OCI-LY7 (cell line): ENCODE measurements at regions not wholly inside any gene's neighbourhood (a gene's known extent, or its start where the extent isn't known, plus 50 kb on each side); places are given as distances from the start of the nearest gene placed in this dataset.

Experiments
- BruUV-seq: library from RNA; stranded (reverse); fragments of 400-500 nt; replicated peaks from 2 replicates; lab custom pipeline; 2021; lab: Mats Ljungman, UMichigan
- CTCF ChIA-PET: fragments of 300-600 bp; sonication (Branson Sonifier 250); formaldehyde crosslinking; loops from one replicate; lab custom pipeline; 2022; ENCODE audit warnings: antibody characterized with exemption; ENCODE audit not compliant: unreplicated experiment; lab: Charles Lee
- POLR2A ChIA-PET: fragments of 300-600 bp; sonication (Branson Sonifier 250); formaldehyde crosslinking; loops from one replicate; lab custom pipeline; 2022; ENCODE audit warnings: antibody characterized with exemption; lab: Charles Lee
- DNase-seq: peaks from one replicate; pipeline ENCODE4 v3.0.0-alpha.2; 2015; ENCODE audit warnings: low spot score
- H2AFZ ChIP-seq: fragments of 200-600 bp; sonication (generic), shearing (Covaris generic); 2 replicates; pipeline ENCODE4 v1.6.1; 2014; ENCODE audit warnings: mild to moderate bottlenecking, antibody characterized with exemption, low read length, moderate library complexity
- H3K27ac ChIP-seq: fragments of 200-600 bp; sonication (generic); 2 replicates; pipeline ENCODE4 v1.5.1; 2014; ENCODE audit warnings: mixed run types, low read depth, mild to moderate bottlenecking, moderate library complexity, low read length, inconsistent platforms; ENCODE audit not compliant: poor library complexity, severe bottlenecking
- H3K36me3 ChIP-seq: fragments of 200-600 bp; sonication (generic); 2 replicates; pipeline ENCODE4 v1.6.1; 2014; ENCODE audit warnings: mild to moderate bottlenecking, antibody characterized with exemption, low read length, moderate library complexity, mixed read lengths; ENCODE audit not compliant: insufficient read depth
- H3K4me1 ChIP-seq: fragments of 200-600 bp; sonication (generic); 2 replicates; pipeline ENCODE4 v1.5.1; 2014; ENCODE audit warnings: mild to moderate bottlenecking, low read length; ENCODE audit not compliant: insufficient read depth, poor library complexity, severe bottlenecking
- H3K4me2 ChIP-seq: fragments of 200-600 bp; sonication (generic); 2 replicates; pipeline ENCODE4 v1.6.1; 2014; ENCODE audit warnings: mild to moderate bottlenecking, low read length
- H3K4me3 ChIP-seq: fragments of 200-600 bp; sonication (generic); 2 replicates; pipeline ENCODE4 v1.5.1; 2014; ENCODE audit warnings: mild to moderate bottlenecking, low read depth, low read length; ENCODE audit not compliant: poor library complexity, severe bottlenecking
- H3K79me2 ChIP-seq: fragments of 200-600 bp; sonication (generic); 2 replicates; pipeline ENCODE4 v1.6.1; 2016; ENCODE audit warnings: low read depth, mild to moderate bottlenecking, low read length, moderate library complexity, mixed read lengths; ENCODE audit not compliant: insufficient read depth
- H3K9me2 ChIP-seq: fragments of 200-600 bp; sonication (generic); 2 replicates; pipeline ENCODE4 v1.6.1; 2016; ENCODE audit warnings: mild to moderate bottlenecking, low read length, mixed read lengths; ENCODE audit not compliant: insufficient read depth
- H3K9me3 ChIP-seq: fragments of 200-600 bp; sonication (generic); 2 replicates; pipeline ENCODE4 v1.6.1; 2014; ENCODE audit warnings: mild to moderate bottlenecking, mixed run types, low read length, mixed read lengths
- H4K20me1 ChIP-seq: fragments of 200-600 bp; sonication (generic); 2 replicates; pipeline ENCODE4 v1.6.1; 2014; ENCODE audit warnings: mild to moderate bottlenecking, antibody characterized with exemption, low read length, moderate library complexity, mixed read lengths; ENCODE audit not compliant: insufficient read depth
- EZH2phosphoT487 ChIP-seq: fragments of 200-600 bp; sonication (generic); IDR thresholded peaks from 2 replicates; pipeline ENCODE4 v1.6.1; 2018; ENCODE audit warnings: low read depth, borderline replicate concordance, mild to moderate bottlenecking, mixed run types, antibody characterized with exemption, low read length, moderate library complexity, mixed read lengths
- intact Hi-C: fragments of 100-400 bp; cut with micrococcal nuclease; formaldehyde crosslinking; loops from one replicate; pipeline ENCODE4 v1.10.0; 2022; ENCODE audit not compliant: unreplicated experiment
- TF ChIP-seq, protein P1 (sequence below): fragments of 200-600 bp; sonication (generic); conservative IDR thresholded peaks from 2 replicates; pipeline ENCODE4 v1.5.1; 2014; ENCODE audit warnings: mild to moderate bottlenecking, antibody characterized with exemption, low read length, moderate library complexity, mixed read lengths

DNA sequence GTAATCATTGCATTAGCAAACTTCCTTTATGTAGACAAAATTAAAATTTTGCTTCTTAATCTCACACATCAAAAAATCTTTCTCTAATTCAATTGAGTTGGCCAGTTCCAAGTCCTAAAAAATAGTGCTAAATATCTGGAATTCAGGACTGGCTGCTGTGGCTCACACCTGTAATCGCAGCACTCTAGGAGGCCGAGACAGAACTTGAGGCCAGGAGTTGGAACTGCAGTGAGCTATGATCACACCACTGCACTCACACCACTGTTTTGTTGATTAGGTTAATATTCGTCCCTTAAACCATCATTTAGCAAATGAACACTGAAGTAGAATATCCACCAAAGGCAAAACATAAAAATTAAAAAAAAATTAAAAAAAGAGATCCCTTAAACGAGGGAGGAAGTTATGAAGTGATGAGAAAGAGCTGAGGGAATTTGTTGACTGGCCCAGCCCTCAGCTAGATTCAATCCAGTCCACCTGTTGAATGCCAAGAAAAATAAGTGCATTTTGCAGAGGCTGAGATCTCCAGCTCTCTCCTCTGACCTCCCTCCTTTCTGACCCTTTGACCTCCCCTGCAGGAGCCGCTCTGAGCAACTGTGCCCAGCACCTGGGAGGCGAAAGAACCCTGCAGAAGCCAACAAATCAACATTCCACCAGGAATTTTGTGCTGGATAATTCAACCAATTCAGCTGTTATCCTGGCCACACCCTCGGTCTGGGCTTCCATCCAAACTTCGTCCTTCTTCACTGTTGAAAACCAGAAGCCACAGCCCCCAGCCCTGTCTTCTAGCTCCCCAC lies 96.8 kb downstream of the OR2K2 start:
- no peak overlapping the region for H3K4me2 ChIP-seq
- CTCF ChIA-PET: no interaction called here
- no peaks in the 10 kb centered on the region for H3K9me3 ChIP-seq
- POLR2A ChIA-PET: no interaction called here
- no peaks in the 10 kb centered on the region for H4K20me1 ChIP-seq
- intact Hi-C loops: loop anchor here (10.0 kb wide), 1 partner anchor 1778 kb away; no protein-coding TSS in a partner anchor
- no peaks in the 10 kb centered on the region for H3K4me1 ChIP-seq
- no peak for TF ChIP-seq EZH2phosphoT487
- TF ChIP-seq, protein P1, sequence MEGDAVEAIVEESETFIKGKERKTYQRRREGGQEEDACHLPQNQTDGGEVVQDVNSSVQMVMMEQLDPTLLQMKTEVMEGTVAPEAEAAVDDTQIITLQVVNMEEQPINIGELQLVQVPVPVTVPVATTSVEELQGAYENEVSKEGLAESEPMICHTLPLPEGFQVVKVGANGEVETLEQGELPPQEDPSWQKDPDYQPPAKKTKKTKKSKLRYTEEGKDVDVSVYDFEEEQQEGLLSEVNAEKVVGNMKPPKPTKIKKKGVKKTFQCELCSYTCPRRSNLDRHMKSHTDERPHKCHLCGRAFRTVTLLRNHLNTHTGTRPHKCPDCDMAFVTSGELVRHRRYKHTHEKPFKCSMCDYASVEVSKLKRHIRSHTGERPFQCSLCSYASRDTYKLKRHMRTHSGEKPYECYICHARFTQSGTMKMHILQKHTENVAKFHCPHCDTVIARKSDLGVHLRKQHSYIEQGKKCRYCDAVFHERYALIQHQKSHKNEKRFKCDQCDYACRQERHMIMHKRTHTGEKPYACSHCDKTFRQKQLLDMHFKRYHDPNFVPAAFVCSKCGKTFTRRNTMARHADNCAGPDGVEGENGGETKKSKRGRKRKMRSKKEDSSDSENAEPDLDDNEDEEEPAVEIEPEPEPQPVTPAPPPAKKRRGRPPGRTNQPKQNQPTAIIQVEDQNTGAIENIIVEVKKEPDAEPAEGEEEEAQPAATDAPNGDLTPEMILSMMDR: no peak
- no peak for DNase-seq
- H3K79me2 ChIP-seq: no peaks in the 10 kb centered on the region
- BruUV-seq: no TSS peak
- no peaks in the 10 kb centered on the region for H3K9me2 ChIP-seq
- no peak overlapping the region for H3K27ac ChIP-seq
- no peaks in the 10 kb centered on the region for H3K36me3 ChIP-seq
- H2AFZ ChIP-seq: no peak overlapping the region
- no peak overlapping the region for H3K4me3 ChIP-seq

GRCh38 chr9:111231801-111232580 lies 98.0 kb downstream of the OR2K2 start:
- Histone ChIP-seq H4K20me1 (no peaks in the 10 kb centered on the region), H3K9me2 (no peaks in the 10 kb centered on the region), H3K4me1 (no peaks in the 10 kb centered on the region), H2AFZ (no peak overlapping the region), H3K27ac (no peak overlapping the region), H3K9me3 (no peaks in the 10 kb centered on the region), H3K4me2 (no peak overlapping the region), H3K4me3 (no peak overlapping the region), H3K36me3 (no peaks in the 10 kb centered on the region), H3K79me2 (no peaks in the 10 kb centered on the region)
- no peak for DNase-seq
- intact Hi-C loops: loop anchor here (10.0 kb wide), 1 partner anchor 1777 kb away; no protein-coding TSS in a partner anchor
- POLR2A ChIA-PET: no interaction called here
- no peak for TF ChIP-seq EZH2phosphoT487
- TF ChIP-seq, protein P1: no peak
- no TSS peak for BruUV-seq
- CTCF ChIA-PET: no interaction called here

DNA sequence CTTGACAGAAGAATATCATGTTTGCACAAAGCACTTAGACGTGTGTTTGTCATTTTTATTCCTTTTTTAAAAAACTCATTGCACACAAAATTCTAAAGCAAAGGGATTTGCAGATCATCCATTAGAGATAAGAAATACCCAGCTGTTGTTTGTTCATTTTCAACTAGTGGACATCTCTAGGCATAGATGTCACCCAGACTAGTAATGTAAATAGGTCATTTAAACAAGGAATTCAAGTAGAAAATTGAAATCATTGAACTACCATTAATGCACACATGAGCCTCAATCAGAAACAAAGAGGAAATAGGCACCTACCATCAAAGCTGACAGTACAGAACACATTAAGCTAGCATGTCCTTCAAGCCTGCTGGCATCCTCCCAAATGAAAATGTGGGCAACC lies 107.3 kb downstream of the OR2K2 start:
- Histone ChIP-seq H3K4me1 (no peaks in the 10 kb centered on the region), H4K20me1 (no peaks in the 10 kb centered on the region), H3K9me2 (no peaks in the 10 kb centered on the region), H2AFZ (no peak overlapping the region), H3K79me2 (no peaks in the 10 kb centered on the region), H3K9me3 (no peaks in the 10 kb centered on the region), H3K4me2 (no peak overlapping the region), H3K27ac (no peak overlapping the region), H3K4me3 (no peak overlapping the region), H3K36me3 (no peaks in the 10 kb centered on the region)
- TF ChIP-seq EZH2phosphoT487: no peak
- TF ChIP-seq, protein P1: no peak
- DNase-seq: no peak
- CTCF ChIA-PET: no interaction called here
- intact Hi-C loops: no loop called here
- no TSS peak for BruUV-seq
- POLR2A ChIA-PET: no interaction called here
